Nephron (organoid): ENCODE measurements at regions not wholly inside any gene's neighbourhood (a gene's known extent, or its start where the extent isn't known, plus 50 kb on each side); places are given as distances from the start of the nearest gene placed in this dataset.

Experiments used
- H3K27ac Mint-ChIP-seq, 3 experiments: 2 replicates each; pipeline ENCODE4 v1.8.0; 2020; ENCODE audit warnings: mixed read lengths in 3 of 3, mild to moderate bottlenecking in 2 of 3, moderate library complexity in 1 of 3
- H3K27me3 Mint-ChIP-seq: 2 replicates; pipeline ENCODE4 v1.8.0; 2021; ENCODE audit warnings: low read depth, mild to moderate bottlenecking, moderate library complexity, mixed read lengths
- H3K36me3 Mint-ChIP-seq: 2 replicates; pipeline ENCODE4 v1.8.0; 2020; ENCODE audit warnings: low read depth, mixed read lengths
- H3K4me1 Mint-ChIP-seq: 2 replicates; pipeline ENCODE4 v1.8.0; 2020; ENCODE audit warnings: mixed read lengths
- H3K4me3 Mint-ChIP-seq, 3 experiments: 2 replicates each; pipeline ENCODE4 v1.8.0; 2020; ENCODE audit warnings: mild to moderate bottlenecking in 3 of 3, mixed read lengths in 3 of 3, moderate library complexity in 2 of 3
- H3K9me3 Mint-ChIP-seq: 2 replicates; pipeline ENCODE4 v1.8.0; 2020; ENCODE audit warnings: mixed read lengths
- TF ChIP-seq, protein P1 (sequence below), 3 experiments: fragments of 200-600 bp; sonication (generic); IDR thresholded peaks; one replicate each; pipeline ENCODE4 v1.5.0; 2021; ENCODE audit warnings: antibody characterized with exemption in 3 of 3; ENCODE audit not compliant: unreplicated experiment in 3 of 3

DNA sequence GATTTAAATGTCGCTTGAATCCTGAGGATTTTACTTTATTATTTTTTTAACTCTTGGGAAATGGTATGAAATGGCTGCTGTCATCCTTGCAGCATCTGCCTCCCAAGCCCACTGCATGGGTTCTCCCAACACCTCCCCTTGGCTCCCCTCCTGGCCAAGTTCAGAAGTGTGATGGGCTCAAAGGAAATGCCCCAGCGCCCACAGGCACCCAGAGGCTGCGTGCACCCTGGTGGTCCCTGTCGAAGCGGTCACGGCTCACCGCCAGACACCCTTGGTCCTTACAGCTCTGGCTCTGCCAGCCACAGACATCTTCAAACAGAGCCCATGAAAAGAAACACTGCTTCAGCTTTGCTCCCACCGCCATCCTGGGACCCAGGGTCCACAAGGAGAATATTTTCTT, 334.7 kb downstream of the SOX9 start:
- TF ChIP-seq, protein P1, sequence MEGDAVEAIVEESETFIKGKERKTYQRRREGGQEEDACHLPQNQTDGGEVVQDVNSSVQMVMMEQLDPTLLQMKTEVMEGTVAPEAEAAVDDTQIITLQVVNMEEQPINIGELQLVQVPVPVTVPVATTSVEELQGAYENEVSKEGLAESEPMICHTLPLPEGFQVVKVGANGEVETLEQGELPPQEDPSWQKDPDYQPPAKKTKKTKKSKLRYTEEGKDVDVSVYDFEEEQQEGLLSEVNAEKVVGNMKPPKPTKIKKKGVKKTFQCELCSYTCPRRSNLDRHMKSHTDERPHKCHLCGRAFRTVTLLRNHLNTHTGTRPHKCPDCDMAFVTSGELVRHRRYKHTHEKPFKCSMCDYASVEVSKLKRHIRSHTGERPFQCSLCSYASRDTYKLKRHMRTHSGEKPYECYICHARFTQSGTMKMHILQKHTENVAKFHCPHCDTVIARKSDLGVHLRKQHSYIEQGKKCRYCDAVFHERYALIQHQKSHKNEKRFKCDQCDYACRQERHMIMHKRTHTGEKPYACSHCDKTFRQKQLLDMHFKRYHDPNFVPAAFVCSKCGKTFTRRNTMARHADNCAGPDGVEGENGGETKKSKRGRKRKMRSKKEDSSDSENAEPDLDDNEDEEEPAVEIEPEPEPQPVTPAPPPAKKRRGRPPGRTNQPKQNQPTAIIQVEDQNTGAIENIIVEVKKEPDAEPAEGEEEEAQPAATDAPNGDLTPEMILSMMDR (IDR thresholded peaks at IDR 0.05; ENCODE audit: unreplicated experiment in 3 of 3): no peak
- H3K4me3 Mint-ChIP-seq: no peak overlapping the region
- peaks cover 42% of the 10 kb centered on the region for H3K27me3 Mint-ChIP-seq
- no peaks in the 10 kb centered on the region for H3K36me3 Mint-ChIP-seq
- H3K9me3 Mint-ChIP-seq: no peaks in the 10 kb centered on the region
- no peak overlapping the region for H3K27ac Mint-ChIP-seq
- H3K4me1 Mint-ChIP-seq: no peaks in the 10 kb centered on the region

DNA sequence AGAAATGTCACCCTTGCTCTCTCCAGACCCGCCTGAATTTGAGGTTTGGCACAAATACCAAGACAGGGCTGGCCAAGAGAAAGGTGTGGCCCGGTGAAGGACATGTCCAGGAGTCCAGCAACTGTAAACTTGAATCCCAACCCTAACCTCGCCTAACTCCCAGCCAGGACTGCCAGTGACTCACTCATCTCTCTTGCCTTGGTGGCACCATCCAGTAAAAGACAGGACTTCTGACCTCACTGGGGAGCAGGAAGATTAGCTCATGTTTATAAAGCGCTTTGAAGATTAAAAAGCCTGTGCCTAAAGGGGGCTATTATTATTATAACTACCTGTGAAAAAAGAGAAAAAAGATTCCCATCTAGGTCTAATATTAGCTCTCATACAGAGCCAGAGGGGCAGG, 335.3 kb downstream of the SOX9 start:
- Mint-ChIP-seq H3K27ac (no peak overlapping the region), H3K36me3 (no peaks in the 10 kb centered on the region), H3K27me3 (peaks cover 40% of the 10 kb centered on the region), H3K9me3 (no peaks in the 10 kb centered on the region), H3K4me3 (no peak overlapping the region), H3K4me1 (no peaks in the 10 kb centered on the region)
- TF ChIP-seq, protein P1 (IDR thresholded peaks at IDR 0.05; ENCODE audit: unreplicated experiment in 3 of 3): no peak

DNA sequence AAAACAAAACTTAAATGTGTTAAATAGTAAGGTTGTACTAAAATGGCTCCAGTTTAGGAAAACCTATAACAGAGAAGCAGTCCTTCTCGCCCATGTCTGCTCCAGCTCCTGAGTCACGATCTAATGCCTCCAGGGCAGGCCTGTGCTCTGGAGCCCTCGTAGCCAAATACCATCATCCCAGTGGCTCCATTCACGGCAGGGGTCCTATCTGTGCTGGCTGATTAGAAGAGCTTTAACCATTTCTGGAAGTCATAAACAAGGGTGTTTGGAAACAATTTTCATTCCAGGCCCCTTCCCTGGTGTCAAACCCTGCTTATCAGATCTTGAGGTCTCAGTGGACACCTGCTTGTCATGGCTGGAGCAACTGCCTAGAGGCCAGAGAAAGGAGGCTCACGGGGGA, 336.9 kb downstream of the SOX9 start:
- TF ChIP-seq, protein P1 (IDR thresholded peaks at IDR 0.05; ENCODE audit: unreplicated experiment in 3 of 3): no peak
- Mint-ChIP-seq H3K27ac (no peak overlapping the region), H3K4me3 (no peak overlapping the region), H3K9me3 (peaks cover 5% of the 10 kb centered on the region), H3K27me3 (peaks cover 45% of the 10 kb centered on the region), H3K36me3 (no peaks in the 10 kb centered on the region), H3K4me1 (no peaks in the 10 kb centered on the region)

DNA sequence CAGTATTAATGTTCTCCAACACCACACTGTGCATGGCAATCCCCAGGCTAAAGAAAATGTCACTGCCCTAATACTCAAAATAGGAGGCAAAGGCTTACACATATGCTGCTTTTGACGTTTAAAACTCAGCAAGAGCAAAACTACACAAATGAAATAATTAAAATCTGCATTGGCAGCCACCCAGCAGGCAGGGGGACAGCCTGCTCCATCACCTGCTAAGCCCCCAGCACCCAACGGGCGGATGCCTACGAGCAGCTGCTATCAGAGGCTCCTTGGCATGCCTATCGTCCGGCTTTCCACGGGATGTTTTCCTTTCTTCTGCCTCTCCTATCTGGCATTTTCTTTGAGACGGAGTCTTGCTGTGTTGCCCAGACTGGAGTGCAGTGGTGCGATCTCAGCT, 337.5 kb downstream of the SOX9 start:
- peaks cover 45% of the 10 kb centered on the region for H3K27me3 Mint-ChIP-seq
- peaks cover 5% of the 10 kb centered on the region for H3K9me3 Mint-ChIP-seq
- no peaks in the 10 kb centered on the region for H3K4me1 Mint-ChIP-seq
- no peaks in the 10 kb centered on the region for H3K36me3 Mint-ChIP-seq
- H3K27ac Mint-ChIP-seq: no peak overlapping the region
- TF ChIP-seq, protein P1 (IDR thresholded peaks at IDR 0.05; ENCODE audit: unreplicated experiment in 3 of 3): no peak
- no peak overlapping the region for H3K4me3 Mint-ChIP-seq

DNA sequence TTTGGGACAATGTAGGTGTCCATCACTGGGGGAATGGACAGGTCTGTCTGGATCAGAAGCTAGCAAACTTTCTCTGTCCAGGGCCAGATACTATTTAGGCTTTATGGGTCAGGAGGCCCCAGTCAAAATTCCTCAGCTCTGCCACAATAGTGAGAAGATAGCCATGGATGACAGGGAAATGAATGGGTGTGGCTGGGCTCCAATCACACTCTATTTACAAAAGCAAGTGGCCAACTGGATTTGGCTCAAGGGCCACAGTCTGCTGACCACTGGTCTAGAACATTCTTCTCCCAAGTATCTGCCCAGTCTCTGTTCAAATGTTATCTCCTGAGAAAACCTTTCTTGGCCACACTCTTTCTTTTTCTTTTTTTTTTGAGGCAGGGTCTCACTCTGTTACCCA, 339.9 kb downstream of the SOX9 start:
- Mint-ChIP-seq H3K4me1 (peaks cover 7% of the 10 kb centered on the region), H3K27ac (no peak overlapping the region), H3K9me3 (peaks cover 5% of the 10 kb centered on the region), H3K36me3 (no peaks in the 10 kb centered on the region), H3K4me3 (no peak overlapping the region), H3K27me3 (peaks cover 58% of the 10 kb centered on the region)
- TF ChIP-seq, protein P1 (IDR thresholded peaks at IDR 0.05; ENCODE audit: unreplicated experiment in 3 of 3): no peak

DNA sequence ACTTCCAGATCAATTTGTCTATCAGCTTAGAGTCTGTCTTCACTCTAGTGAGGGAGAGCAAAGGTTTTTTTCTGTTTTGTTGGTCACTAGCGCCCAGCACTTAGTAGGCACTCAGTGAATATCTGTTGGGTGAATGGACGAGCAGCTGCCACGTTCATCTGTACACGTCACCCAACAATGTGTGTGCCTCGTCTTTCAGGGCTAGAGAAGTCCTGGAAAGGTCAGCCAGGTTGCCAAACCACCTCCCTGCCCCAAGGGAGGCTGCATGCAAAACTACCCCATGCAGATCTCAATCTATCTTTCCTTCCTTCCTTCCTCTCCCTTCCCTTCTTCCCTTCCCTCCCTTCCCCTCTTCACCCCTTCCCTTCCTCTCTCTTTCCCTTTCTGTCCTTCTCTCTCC, 340.9 kb downstream of the SOX9 start:
- Mint-ChIP-seq H3K4me1 (peaks cover 14% of the 10 kb centered on the region), H3K27ac (no peak overlapping the region), H3K36me3 (no peaks in the 10 kb centered on the region), H3K4me3 (no peak overlapping the region), H3K9me3 (peaks cover 5% of the 10 kb centered on the region), H3K27me3 (peaks cover 60% of the 10 kb centered on the region)
- TF ChIP-seq, protein P1 (IDR thresholded peaks at IDR 0.05; ENCODE audit: unreplicated experiment in 3 of 3): no peak
